ENCODE measurements at regions not wholly inside any gene's neighbourhood (a gene's known extent, or its start where the extent isn't known, plus 50 kb on each side); places are given as distances from the start of the nearest gene placed in this dataset.

- Histone ChIP-seq H3K4ac (ENCODE audit: low read depth, low read length) (no peak overlapping the region), H3K79me2 (ENCODE audit: control insufficient read depth, insufficient read depth, low read length, poor library complexity) (no peaks in the 10 kb centered on the region), H3K27me3 (ENCODE audit: insufficient read depth, low read length) (no peaks in the 10 kb centered on the region), H3K4me2 (ENCODE audit: low read length) (no peak overlapping the region), H4K12ac (ENCODE audit: low read depth, low read length) (no peak overlapping the region), H3K4me1 (ENCODE audit: control insufficient read depth in 1 of 2, insufficient read depth in 2 of 2, low read length in 2 of 2) (no peaks in the 10 kb centered on the region), H3K79me1 (ENCODE audit: low read length) (no peaks in the 10 kb centered on the region), H3K14ac (ENCODE audit: low read length) (no peak overlapping the region), H2AK5ac (ENCODE audit: low read length) (no peak overlapping the region), H4K91ac (ENCODE audit: low read depth, low read length) (no peak overlapping the region), H2BK5ac (ENCODE audit: low read depth, low read length, poor library complexity) (no peak overlapping the region), H3K9me3 (ENCODE audit: insufficient read depth, low read depth, low read length) (no peaks in the 10 kb centered on the region), H3K36me3 (ENCODE audit: control insufficient read depth in 1 of 2, insufficient read depth in 2 of 2, low read length in 2 of 2) (no peaks in the 10 kb centered on the region), H2AFZ (ENCODE audit: insufficient read depth, low read length, poor library complexity) (no peak overlapping the region), H4K8ac (ENCODE audit: low read depth, low read length) (no peak overlapping the region), H3K18ac (ENCODE audit: low read length) (no peak overlapping the region), H2BK12ac (ENCODE audit: low read length) (no peak overlapping the region), H3K27ac (ENCODE audit: low read depth, low read length) (no peak overlapping the region), H3K23ac (ENCODE audit: low read length) (no peak overlapping the region), H2BK120ac (ENCODE audit: insufficient read depth, low read length, poor library complexity) (no peak overlapping the region), H3K4me3 (ENCODE audit: low read depth, low read length) (no peak overlapping the region), H3K9ac (ENCODE audit: low read length) (no peak overlapping the region)
- WGBS (ENCODE audit: extremely low coverage, insufficient coverage, insufficient read length): no CpG with 5 or more reads among the region's 14 CpGs
- no peak for DNase-seq
These were observed 52.2 kb upstream of the HMGXB4 start for GRCh38 chr22:35204807-35205775.

- Histone ChIP-seq H3K79me1 (ENCODE audit: low read length) (no peaks in the 10 kb centered on the region), H3K4me2 (ENCODE audit: low read length) (no peak overlapping the region), H3K36me3 (ENCODE audit: control insufficient read depth in 1 of 2, insufficient read depth in 2 of 2, low read length in 2 of 2) (no peaks in the 10 kb centered on the region), H3K4me3 (ENCODE audit: low read depth, low read length) (no peak overlapping the region), H2AK5ac (ENCODE audit: low read length) (no peak overlapping the region), H3K9ac (ENCODE audit: low read length) (no peak overlapping the region), H3K9me3 (ENCODE audit: insufficient read depth, low read depth, low read length) (no peaks in the 10 kb centered on the region), H3K14ac (ENCODE audit: low read length) (no peak overlapping the region), H2BK12ac (ENCODE audit: low read length) (no peak overlapping the region), H3K27ac (ENCODE audit: low read depth, low read length) (no peak overlapping the region), H3K4ac (ENCODE audit: low read depth, low read length) (no peak overlapping the region), H2BK120ac (ENCODE audit: insufficient read depth, low read length, poor library complexity) (no peak overlapping the region), H3K79me2 (ENCODE audit: control insufficient read depth, insufficient read depth, low read length, poor library complexity) (no peaks in the 10 kb centered on the region), H4K8ac (ENCODE audit: low read depth, low read length) (no peak overlapping the region), H4K91ac (ENCODE audit: low read depth, low read length) (no peak overlapping the region), H4K12ac (ENCODE audit: low read depth, low read length) (no peak overlapping the region), H2BK5ac (ENCODE audit: low read depth, low read length, poor library complexity) (no peak overlapping the region), H2AFZ (ENCODE audit: insufficient read depth, low read length, poor library complexity) (no peak overlapping the region), H3K23ac (ENCODE audit: low read length) (no peak overlapping the region), H3K4me1 (ENCODE audit: control insufficient read depth in 1 of 2, insufficient read depth in 2 of 2, low read length in 2 of 2) (no peaks in the 10 kb centered on the region), H3K18ac (ENCODE audit: low read length) (no peak overlapping the region), H3K27me3 (ENCODE audit: insufficient read depth, low read length) (no peaks in the 10 kb centered on the region)
- no peak for DNase-seq
- no CpG with 5 or more reads among the region's 5 CpGs for WGBS (ENCODE audit: extremely low coverage, insufficient coverage, insufficient read length)
These were observed 51.3 kb upstream of the HMGXB4 start for GRCh38 chr22:35205961-35206360.

- Histone ChIP-seq H2BK5ac (ENCODE audit: low read depth, low read length, poor library complexity) (no peak overlapping the region), H2AK5ac (ENCODE audit: low read length) (no peak overlapping the region), H4K8ac (ENCODE audit: low read depth, low read length) (no peak overlapping the region), H3K79me1 (ENCODE audit: low read length) (no peaks in the 10 kb centered on the region), H3K36me3 (ENCODE audit: control insufficient read depth in 1 of 2, insufficient read depth in 2 of 2, low read length in 2 of 2) (no peaks in the 10 kb centered on the region), H3K79me2 (ENCODE audit: control insufficient read depth, insufficient read depth, low read length, poor library complexity) (no peaks in the 10 kb centered on the region), H3K4me2 (ENCODE audit: low read length) (no peak overlapping the region), H4K91ac (ENCODE audit: low read depth, low read length) (no peak overlapping the region), H2BK120ac (ENCODE audit: insufficient read depth, low read length, poor library complexity) (no peak overlapping the region), H2BK12ac (ENCODE audit: low read length) (no peak overlapping the region), H3K4ac (ENCODE audit: low read depth, low read length) (no peak overlapping the region), H3K4me3 (ENCODE audit: low read depth, low read length) (no peak overlapping the region), H4K12ac (ENCODE audit: low read depth, low read length) (no peak overlapping the region), H3K9ac (ENCODE audit: low read length) (no peak overlapping the region), H3K27me3 (ENCODE audit: insufficient read depth, low read length) (no peaks in the 10 kb centered on the region), H3K9me3 (ENCODE audit: insufficient read depth, low read depth, low read length) (no peaks in the 10 kb centered on the region), H3K14ac (ENCODE audit: low read length) (no peak overlapping the region), H3K4me1 (ENCODE audit: control insufficient read depth in 1 of 2, insufficient read depth in 2 of 2, low read length in 2 of 2) (peaks cover 3 to 4% of the 10 kb centered on the region in 2 experiments), H3K27ac (ENCODE audit: low read depth, low read length) (no peak overlapping the region), H3K18ac (ENCODE audit: low read length) (no peak overlapping the region), H2AFZ (ENCODE audit: insufficient read depth, low read length, poor library complexity) (no peak overlapping the region), H3K23ac (ENCODE audit: low read length) (no peak overlapping the region)
- WGBS (ENCODE audit: extremely low coverage, insufficient coverage, insufficient read length): no CpG with 5 or more reads among the region's 1 CpG
- DNase-seq: no peak
These were observed 50.4 kb upstream of the HMGXB4 start for GRCh38 chr22:35206889-35207288.
